ENCODE measurements at regions not wholly inside any gene's neighbourhood (a gene's known extent, or its start where the extent isn't known, plus 50 kb on each side); places are given as distances from the start of the nearest gene placed in this dataset.

- Histone ChIP-seq H3K4ac (replicated peaks; ENCODE audit: insufficient read length, low read depth, low read length) (no peak overlapping the region), H4K20me1 (replicated peaks in 1 of 2; ENCODE audit: control insufficient read depth in 1 of 2, insufficient read depth in 2 of 2, low read length in 2 of 2) (no peaks in the 10 kb centered on the region), H4K8ac (ENCODE audit: extremely low read depth, insufficient read depth, low read length) (no peak overlapping the region), H2AFZ (ENCODE audit: low read length) (no peak overlapping the region), H3K56ac (replicated peaks; ENCODE audit: insufficient read length, low read depth, low read length) (no peak overlapping the region), H3K36me3 (ENCODE audit: control insufficient read depth in 2 of 4, insufficient read depth in 4 of 4, low read length in 3 of 4) (no peaks in the 10 kb centered on the region), H3K4me1 (replicated peaks in 1 of 4; ENCODE audit: control insufficient read depth in 3 of 4, insufficient read depth in 4 of 4, low read length in 3 of 4) (peaks cover 0 to 1% (median under 1%) of the 10 kb centered on the region in 4 experiments; a peak in 1 of 7 replicates), H3K27me3 (replicated peaks in 1 of 4; ENCODE audit: control insufficient read depth in 3 of 4, extremely low read depth in 1 of 4, insufficient read depth in 3 of 4, low read length in 3 of 4) (peaks cover 0 to 4% (median 0%) of the 10 kb centered on the region in 4 experiments; a peak in 2 of 7 replicates), H2BK12ac (ENCODE audit: low read depth, low read length) (no peak overlapping the region), H3K9ac (replicated peaks in 1 of 4; ENCODE audit: extremely low read depth in 1 of 4, low read depth in 3 of 4, low read length in 3 of 4) (no peak overlapping the region; a peak in 1 of 7 replicates), H3K79me2 (ENCODE audit: control insufficient read depth in 1 of 2, insufficient read depth in 2 of 2, low read length in 2 of 2) (no peaks in the 10 kb centered on the region), H2BK120ac (replicated peaks; ENCODE audit: low read depth, low read length) (no peak overlapping the region), H3K23me2 (ENCODE audit: low read depth, low read length) (no peaks in the 10 kb centered on the region), H3K27ac (ENCODE audit: low read depth, low read length) (no peak overlapping the region), H3K23ac (ENCODE audit: insufficient read length) (no peak overlapping the region), H2BK20ac (ENCODE audit: low read length) (no peak overlapping the region), H3K4me3 (ENCODE audit: extremely low read depth in 1 of 4, insufficient read depth in 2 of 4, low read depth in 3 of 4, low read length in 4 of 4) (no peak overlapping the region), H2BK5ac (ENCODE audit: low read depth, low read length) (no peak overlapping the region), H3K79me1 (ENCODE audit: low read depth, low read length) (no peaks in the 10 kb centered on the region), H3K14ac (ENCODE audit: insufficient read length) (no peak overlapping the region), H2AK5ac (ENCODE audit: low read depth, low read length) (no peak overlapping the region), H3K9me3 (ENCODE audit: insufficient read depth in 2 of 2, low read depth in 1 of 2, low read length in 1 of 2) (no peaks in the 10 kb centered on the region), H3K18ac (ENCODE audit: extremely low read depth, low read length) (no peak overlapping the region), H2BK15ac (ENCODE audit: low read length) (no peak overlapping the region), H4K5ac (ENCODE audit: insufficient read length, low read depth, low read length) (no peak overlapping the region), H3K4me2 (ENCODE audit: insufficient read depth in 1 of 2, low read depth in 2 of 2, low read length in 2 of 2) (no peak overlapping the region), H4K91ac (replicated peaks; ENCODE audit: insufficient read length, low read length) (no peak overlapping the region)
- ChIA-PET POLR2A (ENCODE audit: partially characterized antibody) (interaction anchor here (0.9 kb wide), 1 partner anchor 35 kb away, joined by 3 read pairs; no protein-coding TSS in a partner anchor), CTCF (ENCODE audit: partially characterized antibody) (interaction anchor here (0.9 to 1.6 kb wide), 4 partner anchors 23 to 73 kb away, joined by 3 to 6 read pairs (median 4); no protein-coding TSS in a partner anchor)
- FAIRE-seq (no peak), DNase-seq (ENCODE audit: low read depth in 1 of 2, low spot score in 2 of 2) (no peak)
- WGBS, 2 experiments (ENCODE audit: extremely low coverage in 1 of 2, insufficient coverage in 1 of 2, insufficient read length in 1 of 2, insufficient replicate concordance in 2 of 2, low coverage in 1 of 2, low lambda C conversion rate in 2 of 2, missing lambda C conversion rate in 1 of 2), result 90% methylated on average over 8 of the region's 11 CpGs; no CpG with 5 or more reads in 1 of the 2 experiments
- TF ChIP-seq KDM1A (IDR thresholded peaks at IDR 0.05; ENCODE audit: borderline replicate concordance, low read length) (no peak), BACH1 (IDR thresholded peaks at IDR 0.05; ENCODE audit: low read length) (no peak), GABPA (IDR thresholded peaks at IDR 0.05; ENCODE audit: borderline replicate concordance, insufficient read depth, low read length) (no peak), ASH2L (IDR thresholded peaks at IDR 0.05; ENCODE audit: low read length) (no peak), JUND (IDR thresholded peaks at IDR 0.05; ENCODE audit: low read length) (no peak), ATF2 (IDR thresholded peaks at IDR 0.05; ENCODE audit: low read length) (no peak), FOSL1 (IDR thresholded peaks at IDR 0.05; ENCODE audit: insufficient read depth, low read depth, low read length) (no peak), RNF2 (IDR thresholded peaks at IDR 0.05; ENCODE audit: borderline replicate concordance, low read depth, low read length, missing control alignments, poor library complexity, severe bottlenecking) (no peak), BRCA1 (IDR thresholded peaks at IDR 0.05; ENCODE audit: low read depth, low read length) (no peak), CTCF (IDR thresholded peaks at IDR 0.05; ENCODE audit: control extremely low read depth in 1 of 3, insufficient read depth in 1 of 3, low read depth in 1 of 3, low read length in 3 of 3) (no peak)
These were observed 82.5 kb upstream of the SMIM23 start for GRCh38 chr5:171703146-171703545.

Measured in H1 (cell line).